ENCODE measurements at regions not wholly inside any gene's neighbourhood (a gene's known extent, or its start where the extent isn't known, plus 50 kb on each side); places are given as distances from the start of the nearest gene placed in this dataset.
"Not testable (repeated sequence)": the region's sequence is repeated elsewhere in the genome, so short reads cannot be mapped to it uniquely, and the experiment has no call there.

DNA sequence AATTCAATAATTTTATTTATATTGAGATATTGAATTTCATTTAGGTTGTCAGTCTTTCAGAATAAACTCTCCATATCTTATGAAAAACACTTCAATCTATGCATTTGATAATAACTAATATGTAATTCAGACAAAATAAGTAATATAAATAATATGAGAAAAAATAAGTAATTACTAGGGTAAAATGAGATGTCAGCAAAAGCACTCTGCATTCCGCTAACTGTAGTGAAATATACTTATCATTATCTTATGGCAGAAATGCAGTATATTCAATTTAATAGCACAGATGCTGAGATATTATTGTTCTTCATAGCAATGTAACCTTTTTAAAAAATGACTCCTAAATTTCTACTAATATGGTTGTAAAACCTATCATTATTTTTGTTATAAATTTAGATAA, 606.2 kb upstream of the VRK2 start:
- DNase-seq (ENCODE audit: low read depth): no peak

- no peak for DNase-seq (ENCODE audit: low read depth)
Measured at GRCh38 chr2:57443086-57443485, 603.5 kb upstream of the VRK2 start.

- DNase-seq (ENCODE audit: low read depth): no peak
Measured at GRCh38 chr2:57443973-57444521, 602.6 kb upstream of the VRK2 start.

GRCh38 chr2:57444752-57445430, 601.7 kb upstream of the VRK2 start:
- DNase-seq (ENCODE audit: low read depth): no peak

- DNase-seq (ENCODE audit: low read depth): no peak
Measured at GRCh38 chr2:57448816-57449215, 597.8 kb upstream of the VRK2 start.

DNA sequence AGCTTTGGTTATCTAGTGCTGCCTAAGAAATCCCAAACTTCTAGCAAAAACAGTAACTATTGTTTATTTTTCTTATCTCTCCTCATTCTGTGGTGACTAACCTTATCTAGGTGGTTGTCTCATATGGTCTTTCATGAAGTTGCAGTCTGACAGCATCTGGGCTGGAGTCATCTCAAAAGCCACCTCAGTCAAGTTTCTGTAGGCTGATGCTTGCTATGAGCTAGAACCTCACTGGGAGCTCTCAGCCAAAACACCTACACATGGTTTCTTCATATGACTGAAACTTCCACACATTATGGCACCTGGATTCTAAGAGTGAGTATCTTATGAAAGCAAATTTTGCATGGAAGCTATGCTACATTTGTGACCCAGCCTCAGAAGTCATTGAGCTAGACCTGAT, 596.4 kb upstream of the VRK2 start:
- no peak for DNase-seq (ENCODE audit: low read depth)

GRCh38 chr2:57452634-57453033, 594.0 kb upstream of the VRK2 start:
- DNase-seq (ENCODE audit: low read depth): no peak

DNA sequence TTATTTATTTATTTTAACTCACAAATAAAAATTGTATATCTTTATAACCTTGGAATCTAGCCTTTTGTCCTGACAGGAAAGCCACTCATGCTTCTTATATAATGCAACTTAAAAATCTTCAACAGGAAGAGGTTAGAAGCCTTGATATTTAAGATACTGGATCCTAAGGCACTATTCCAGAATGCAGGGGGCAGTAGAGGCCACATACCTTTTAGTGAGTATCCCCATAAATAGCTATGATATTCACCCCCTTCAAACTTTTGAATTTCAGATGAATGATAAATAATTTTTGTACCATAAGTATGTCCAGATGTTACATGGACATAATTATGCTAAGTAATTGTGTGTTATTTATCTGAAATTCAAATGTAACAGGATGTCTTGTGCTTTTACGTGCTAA, 592.7 kb upstream of the VRK2 start:
- no peak for DNase-seq (ENCODE audit: low read depth)

DNA sequence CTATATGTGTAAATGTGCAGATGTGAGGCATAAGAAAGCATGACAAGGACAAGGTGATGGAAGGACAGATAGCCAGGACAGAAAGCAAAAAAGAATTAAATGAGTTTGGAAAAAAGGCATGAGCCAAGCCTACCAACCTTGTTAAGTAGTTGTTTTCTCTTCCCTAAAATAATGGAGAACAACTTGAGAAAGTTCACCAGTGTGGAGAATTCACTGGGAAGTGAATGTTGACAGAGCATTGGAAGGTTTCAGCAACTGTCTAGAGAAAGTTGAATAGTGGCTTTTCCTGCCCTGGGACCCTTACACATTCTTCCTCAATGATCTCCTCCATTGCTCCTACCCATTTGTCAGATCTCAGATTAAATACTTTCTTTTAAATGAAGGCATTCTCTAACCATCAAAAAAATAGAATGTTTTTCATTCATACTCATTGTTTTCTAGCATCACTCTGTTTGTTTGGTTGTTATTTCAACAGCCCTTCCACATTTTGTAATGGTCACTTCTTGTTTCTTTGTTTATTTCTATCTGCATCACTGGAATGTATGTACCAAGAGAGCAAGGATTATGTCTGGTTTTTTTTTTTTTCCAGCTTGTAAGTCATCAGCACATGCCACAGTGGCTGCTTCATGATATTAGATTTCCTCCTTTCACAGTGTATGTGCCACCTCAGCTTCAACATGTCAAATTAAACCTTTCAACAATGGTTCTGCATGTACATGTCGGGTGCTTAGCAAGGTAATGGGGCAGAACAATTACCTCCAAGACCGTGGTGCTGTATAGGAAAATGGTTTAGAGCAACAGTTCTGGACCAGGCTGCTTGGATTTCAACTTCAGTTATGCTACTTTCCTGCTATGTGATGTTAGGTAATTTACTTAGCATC, 586.0 kb upstream of the VRK2 start:
- no peak for DNase-seq (ENCODE audit: low read depth)

DNA sequence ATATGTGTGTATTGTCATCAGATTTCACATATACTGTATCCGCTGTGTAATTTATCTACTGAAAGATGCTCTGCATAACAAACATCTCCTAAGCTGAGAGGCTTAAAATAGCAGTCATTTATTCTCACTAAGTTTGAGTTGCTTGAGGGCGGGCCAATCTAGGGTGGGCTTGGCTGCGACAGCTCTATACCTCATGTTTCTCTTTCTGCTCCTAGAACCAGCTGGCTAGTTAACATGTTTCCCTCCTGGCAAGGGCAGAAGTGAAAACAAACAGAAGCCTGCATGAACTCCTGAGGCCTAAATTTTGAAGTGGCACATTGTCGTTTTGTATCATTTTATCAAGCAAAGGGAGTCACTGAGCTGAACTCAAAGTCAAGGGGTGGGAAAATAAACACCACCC, 585.0 kb upstream of the VRK2 start:
- no peak for DNase-seq (ENCODE audit: low read depth)

DNA sequence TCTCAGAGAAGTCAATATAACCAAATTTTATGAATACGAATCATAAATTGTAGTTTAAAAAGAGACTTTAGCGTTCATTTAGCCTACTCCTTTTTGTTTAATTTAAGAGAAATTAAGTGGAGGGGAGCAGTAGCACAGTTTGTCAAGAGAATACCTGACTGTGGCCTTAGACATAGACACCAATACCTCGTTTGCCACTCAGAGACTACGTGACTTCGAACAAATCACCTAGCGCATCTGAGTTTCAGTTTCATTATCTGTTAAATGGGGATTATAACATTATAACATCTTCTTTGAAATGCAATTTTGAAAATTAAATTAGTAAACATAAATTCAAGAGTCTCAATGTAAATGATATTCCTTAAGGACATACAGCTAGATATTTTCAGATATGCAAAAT, 581.5 kb upstream of the VRK2 start:
- no peak for DNase-seq (ENCODE audit: low read depth)

DNA sequence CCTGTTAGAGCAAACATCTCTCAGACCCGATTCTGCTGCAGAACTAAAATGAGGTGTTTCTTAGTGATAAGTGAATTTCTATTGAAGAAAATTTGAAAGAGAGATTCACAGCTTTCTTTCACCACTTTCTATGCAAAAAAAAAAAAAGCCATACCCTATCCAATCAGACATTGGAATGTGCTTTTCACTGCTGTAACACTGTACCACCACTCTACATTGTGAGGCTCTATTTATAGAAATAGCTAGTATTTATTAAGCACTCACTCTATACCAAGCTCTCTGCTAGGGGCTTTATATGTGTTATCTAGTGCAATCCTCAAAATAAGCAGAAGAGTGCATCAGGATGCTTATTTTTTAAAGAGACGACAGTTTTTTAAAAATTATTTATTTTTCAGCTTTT, 580.6 kb upstream of the VRK2 start:
- DNase-seq (ENCODE audit: low read depth): no peak

- DNase-seq (ENCODE audit: low read depth): no peak
Measured at GRCh38 chr2:57475391-57475790, 571.2 kb upstream of the VRK2 start.

- no peak for DNase-seq (ENCODE audit: low read depth)
Measured at GRCh38 chr2:57479981-57480380, 566.6 kb upstream of the VRK2 start.

DNA sequence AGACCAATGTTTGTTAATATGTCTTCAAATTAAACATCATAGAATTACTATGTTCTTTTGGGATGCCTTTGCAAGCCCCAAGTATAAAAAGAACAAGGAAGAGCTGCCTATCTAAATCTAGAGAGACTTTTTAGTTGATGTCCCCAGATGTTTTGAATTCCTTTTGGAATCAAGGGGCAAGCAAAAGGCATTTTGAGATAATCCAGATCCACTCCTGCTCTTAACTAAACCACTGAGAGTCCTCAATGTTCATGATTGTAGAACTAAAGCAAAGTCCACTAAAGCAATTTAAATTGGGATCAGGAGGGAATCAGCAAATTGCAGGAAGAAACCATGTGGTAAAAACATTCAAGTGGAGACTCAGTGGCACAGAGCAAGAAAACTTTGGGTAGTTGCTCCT, 558.5 kb upstream of the VRK2 start:
- DNase-seq (ENCODE audit: low read depth): no peak

DNA sequence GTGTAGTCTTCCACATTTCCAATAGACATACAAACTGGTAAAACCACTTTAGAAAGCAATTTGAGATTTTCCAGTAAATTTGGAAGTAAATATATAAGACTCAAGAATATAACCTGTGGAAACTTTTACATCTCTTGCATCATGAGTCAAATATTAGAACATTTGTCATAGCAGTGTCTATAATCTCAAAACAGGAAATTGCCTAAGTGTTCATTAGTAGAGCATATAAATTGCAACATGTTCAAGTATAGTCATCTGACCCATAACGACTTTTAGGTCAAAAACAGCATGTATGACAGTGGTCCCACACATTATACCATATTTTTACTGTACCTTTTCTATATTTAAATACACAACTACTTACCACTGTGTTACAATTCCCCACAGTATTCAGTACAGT, 555.9 kb upstream of the VRK2 start:
- no peak for DNase-seq (ENCODE audit: low read depth)

DNA sequence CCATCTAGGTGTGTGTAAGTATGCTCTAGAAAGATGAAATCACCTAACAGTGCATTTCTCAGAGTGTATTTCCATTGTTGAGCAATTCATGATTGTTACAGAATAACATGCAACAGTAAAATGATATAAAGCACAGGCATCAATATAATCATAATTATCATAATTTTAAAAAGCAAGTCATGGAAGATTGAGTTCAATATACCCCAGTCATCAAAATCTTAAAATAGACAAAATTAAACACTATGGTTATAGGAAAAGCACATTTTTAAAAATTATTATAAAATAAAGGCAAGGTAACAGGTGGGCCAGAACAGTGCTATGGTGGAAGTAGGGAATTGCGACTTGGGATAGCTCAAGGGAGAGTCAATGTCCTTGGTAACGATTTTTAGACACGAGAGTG, 555.4 kb upstream of the VRK2 start:
- DNase-seq (ENCODE audit: low read depth): no peak

- not testable (repeated sequence) for DNase-seq (ENCODE audit: low read depth)
Measured at GRCh38 chr2:57493966-57494365, 552.6 kb upstream of the VRK2 start.

DNA sequence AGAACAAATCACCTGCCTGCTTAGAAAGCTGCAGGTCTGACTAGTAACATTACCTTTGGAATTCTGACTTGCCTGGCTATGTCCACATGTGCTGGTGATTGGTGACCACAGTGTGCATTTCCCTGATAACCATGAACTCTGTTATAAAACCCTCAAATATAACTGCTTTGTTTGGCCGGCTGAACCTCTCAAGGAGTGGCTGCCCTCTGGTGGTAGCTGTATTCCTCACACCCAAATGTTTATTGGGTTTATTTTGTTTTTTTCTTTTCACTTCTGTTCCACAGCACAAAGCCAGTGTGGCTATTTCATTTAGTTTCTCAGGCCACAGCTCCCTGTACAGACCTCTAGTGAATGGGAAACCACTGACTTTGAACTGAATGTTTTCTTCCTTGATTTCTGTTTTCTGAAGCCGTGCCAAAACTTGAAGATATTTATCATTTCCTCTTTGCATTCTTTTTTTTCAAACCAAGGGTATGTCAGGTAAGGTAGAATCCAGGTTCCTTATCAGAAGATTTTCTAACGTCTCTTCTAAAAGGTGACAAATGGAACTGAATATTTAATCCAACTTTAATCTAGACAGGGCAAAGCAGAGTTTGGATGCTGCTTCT, 549.0 kb upstream of the VRK2 start:
- no peak for DNase-seq (ENCODE audit: low read depth)

DNA sequence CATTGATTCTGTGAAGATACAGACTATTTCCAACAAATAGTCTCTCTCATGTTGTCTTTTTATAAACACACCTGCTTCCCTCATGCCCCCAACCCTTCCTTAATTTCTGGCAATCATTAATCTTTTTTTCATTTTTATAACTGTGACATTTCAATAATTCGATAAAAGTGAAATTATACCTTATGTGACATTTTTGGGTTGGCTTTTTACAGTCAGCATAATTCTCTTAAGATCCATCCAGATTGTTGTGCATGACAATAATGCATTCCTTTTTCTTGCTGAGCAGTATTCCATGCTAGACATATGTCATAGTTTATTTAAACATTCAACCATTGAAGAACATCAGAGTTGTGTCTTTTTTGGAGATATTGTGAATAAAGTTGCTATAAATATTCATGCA, 541.8 kb upstream of the VRK2 start:
- DNase-seq (ENCODE audit: low read depth): no peak

- no peak for DNase-seq (ENCODE audit: low read depth)
Measured at GRCh38 chr2:57509189-57509588, 537.4 kb upstream of the VRK2 start.

- no peak for DNase-seq (ENCODE audit: low read depth)
Measured at GRCh38 chr2:57510704-57511103, 535.9 kb upstream of the VRK2 start.

DNA sequence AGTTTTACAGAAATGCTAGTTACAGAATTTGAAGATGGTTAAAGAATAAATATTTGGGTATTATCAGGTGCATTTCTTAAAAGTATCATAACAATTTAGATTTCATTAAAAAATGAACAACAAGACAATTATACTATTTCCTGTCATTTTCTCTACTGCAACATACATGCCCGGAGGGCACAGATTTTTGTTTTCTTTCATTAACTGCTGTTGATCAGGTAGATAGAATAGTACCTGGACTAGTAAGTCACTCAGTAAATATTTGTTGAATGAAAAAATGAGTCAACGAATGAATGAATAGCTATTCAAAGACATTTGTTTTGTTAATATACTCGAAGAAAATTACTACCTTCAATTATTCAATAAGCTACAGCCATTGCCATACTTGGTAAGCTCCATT, 531.2 kb upstream of the VRK2 start:
- no peak for DNase-seq (ENCODE audit: low read depth)

Data from stimulated activated CD8-positive, alpha-beta memory T cell treated with anti-CD3 and anti-CD28 coated beads, Interleukin-15, amount 100 ng/mL, for 1 hour (primary cell).